ENCODE measurements at regions not wholly inside any gene's neighbourhood (a gene's known extent, or its start where the extent isn't known, plus 50 kb on each side); places are given as distances from the start of the nearest gene placed in this dataset.

GRCh38 chr2:157032017-157032416 lies 225.5 kb upstream of the GALNT5 start:
- Histone ChIP-seq H3K9me2 (replicated peaks; ENCODE audit: insufficient read depth, low read length) (no peaks in the 10 kb centered on the region), H3K9me3 (ENCODE audit: insufficient read depth, low read length) (no peaks in the 10 kb centered on the region), H3K4me2 (ENCODE audit: low read depth, low read length, poor library complexity, severe bottlenecking) (no peak overlapping the region), H3K27ac (ENCODE audit: low read depth, low read length) (no peak overlapping the region), H3K27me3 (ENCODE audit: low read length) (no peaks in the 10 kb centered on the region), H3K36me3 (ENCODE audit: low read length) (no peaks in the 10 kb centered on the region), H4K20me1 (ENCODE audit: low read depth, low read length) (no peaks in the 10 kb centered on the region), H3K79me2 (ENCODE audit: insufficient read depth, low read length) (no peaks in the 10 kb centered on the region), H3F3A (ENCODE audit: insufficient read depth) (no peaks in the 10 kb centered on the region), H2AFZ (ENCODE audit: low read depth, low read length, severe bottlenecking) (no peak overlapping the region), H3K4me3 (ENCODE audit: insufficient read depth, low read length, poor library complexity, severe bottlenecking) (no peak overlapping the region), H3K9ac (ENCODE audit: low read length) (no peak overlapping the region)
- no peak for TF ChIP-seq EZH2phosphoT487 (conservative IDR thresholded peaks at IDR 0.05; ENCODE audit: low read length)
- TF ChIP-seq, protein P1, sequence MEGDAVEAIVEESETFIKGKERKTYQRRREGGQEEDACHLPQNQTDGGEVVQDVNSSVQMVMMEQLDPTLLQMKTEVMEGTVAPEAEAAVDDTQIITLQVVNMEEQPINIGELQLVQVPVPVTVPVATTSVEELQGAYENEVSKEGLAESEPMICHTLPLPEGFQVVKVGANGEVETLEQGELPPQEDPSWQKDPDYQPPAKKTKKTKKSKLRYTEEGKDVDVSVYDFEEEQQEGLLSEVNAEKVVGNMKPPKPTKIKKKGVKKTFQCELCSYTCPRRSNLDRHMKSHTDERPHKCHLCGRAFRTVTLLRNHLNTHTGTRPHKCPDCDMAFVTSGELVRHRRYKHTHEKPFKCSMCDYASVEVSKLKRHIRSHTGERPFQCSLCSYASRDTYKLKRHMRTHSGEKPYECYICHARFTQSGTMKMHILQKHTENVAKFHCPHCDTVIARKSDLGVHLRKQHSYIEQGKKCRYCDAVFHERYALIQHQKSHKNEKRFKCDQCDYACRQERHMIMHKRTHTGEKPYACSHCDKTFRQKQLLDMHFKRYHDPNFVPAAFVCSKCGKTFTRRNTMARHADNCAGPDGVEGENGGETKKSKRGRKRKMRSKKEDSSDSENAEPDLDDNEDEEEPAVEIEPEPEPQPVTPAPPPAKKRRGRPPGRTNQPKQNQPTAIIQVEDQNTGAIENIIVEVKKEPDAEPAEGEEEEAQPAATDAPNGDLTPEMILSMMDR (IDR thresholded peaks at IDR 0.05; ENCODE audit: insufficient read depth, low read length, poor library complexity, severe bottlenecking) = no peak

DNA sequence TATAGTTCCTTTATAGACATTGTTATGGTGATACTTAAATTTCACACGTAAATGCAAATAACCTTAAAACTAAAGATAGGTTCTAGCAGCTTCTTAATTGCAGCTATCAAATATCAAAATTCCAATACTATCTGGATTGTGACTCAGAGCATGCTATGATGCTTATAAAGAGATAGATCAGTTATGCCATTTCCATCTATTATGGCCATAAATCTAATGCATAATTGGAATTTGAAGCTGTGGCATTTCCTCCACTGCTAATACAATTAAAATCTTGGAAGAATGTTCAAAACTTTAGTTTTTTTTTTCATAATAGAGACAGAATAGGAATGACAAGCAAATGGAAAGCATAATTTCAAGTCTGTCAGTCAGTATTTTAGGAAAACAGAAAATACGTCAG lies 220.8 kb upstream of the GALNT5 start:
- Histone ChIP-seq H3K9me3 (ENCODE audit: insufficient read depth, low read length) (no peaks in the 10 kb centered on the region), H3K9ac (ENCODE audit: low read length) (no peak overlapping the region), H3K36me3 (ENCODE audit: low read length) (no peaks in the 10 kb centered on the region), H3K27ac (ENCODE audit: low read depth, low read length) (no peak overlapping the region), H3F3A (ENCODE audit: insufficient read depth) (no peaks in the 10 kb centered on the region), H2AFZ (ENCODE audit: low read depth, low read length, severe bottlenecking) (no peak overlapping the region), H3K9me2 (replicated peaks; ENCODE audit: insufficient read depth, low read length) (no peaks in the 10 kb centered on the region), H3K4me2 (ENCODE audit: low read depth, low read length, poor library complexity, severe bottlenecking) (no peak overlapping the region), H3K4me3 (ENCODE audit: insufficient read depth, low read length, poor library complexity, severe bottlenecking) (no peak overlapping the region), H3K79me2 (ENCODE audit: insufficient read depth, low read length) (no peaks in the 10 kb centered on the region), H4K20me1 (ENCODE audit: low read depth, low read length) (no peaks in the 10 kb centered on the region), H3K27me3 (ENCODE audit: low read length) (no peaks in the 10 kb centered on the region)
- no peak for TF ChIP-seq EZH2phosphoT487 (conservative IDR thresholded peaks at IDR 0.05; ENCODE audit: low read length)
- TF ChIP-seq, protein P1 (IDR thresholded peaks at IDR 0.05; ENCODE audit: insufficient read depth, low read length, poor library complexity, severe bottlenecking) = no peak

GRCh38 chr2:157043786-157044185 lies 213.7 kb upstream of the GALNT5 start:
- H3K27me3 ChIP-seq (ENCODE audit: low read length) = no peaks in the 10 kb centered on the region
- H3K9me2 ChIP-seq (replicated peaks; ENCODE audit: insufficient read depth, low read length) = no peaks in the 10 kb centered on the region
- H3F3A ChIP-seq (ENCODE audit: insufficient read depth) = no peaks in the 10 kb centered on the region
- H3K4me2 ChIP-seq (ENCODE audit: low read depth, low read length, poor library complexity, severe bottlenecking) = no peak overlapping the region
- TF ChIP-seq EZH2phosphoT487 (conservative IDR thresholded peaks at IDR 0.05; ENCODE audit: low read length) = no peak
- H3K4me3 ChIP-seq (ENCODE audit: insufficient read depth, low read length, poor library complexity, severe bottlenecking) = no peak overlapping the region
- no peaks in the 10 kb centered on the region for H3K9me3 ChIP-seq (ENCODE audit: insufficient read depth, low read length)
- H3K9ac ChIP-seq (ENCODE audit: low read length) = no peak overlapping the region
- H3K27ac ChIP-seq (ENCODE audit: low read depth, low read length) = no peak overlapping the region
- H2AFZ ChIP-seq (ENCODE audit: low read depth, low read length, severe bottlenecking) = no peak overlapping the region
- no peaks in the 10 kb centered on the region for H4K20me1 ChIP-seq (ENCODE audit: low read depth, low read length)
- no peaks in the 10 kb centered on the region for H3K36me3 ChIP-seq (ENCODE audit: low read length)
- H3K79me2 ChIP-seq (ENCODE audit: insufficient read depth, low read length) = no peaks in the 10 kb centered on the region

DNA sequence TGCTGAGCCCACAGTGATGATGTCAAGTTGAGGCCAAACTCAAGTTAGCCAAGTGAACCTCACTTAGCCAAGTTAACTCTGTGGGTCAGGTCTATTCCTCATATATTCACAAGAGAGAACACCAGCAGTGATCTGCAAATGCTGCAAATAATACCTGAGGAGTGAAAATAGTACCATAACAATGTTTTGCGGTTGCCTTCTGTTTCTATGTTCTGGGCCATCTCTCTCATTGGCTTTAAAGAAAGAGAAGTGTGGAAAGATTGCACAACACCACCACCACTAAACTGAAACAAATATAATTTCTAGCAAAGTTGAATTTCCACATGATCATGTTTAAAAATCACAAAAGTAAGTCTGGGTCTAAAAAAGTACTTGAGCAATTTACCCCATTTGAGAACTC lies 211.1 kb upstream of the GALNT5 start:
- Histone ChIP-seq H3K9ac (ENCODE audit: low read length) (no peak overlapping the region), H4K20me1 (ENCODE audit: low read depth, low read length) (no peaks in the 10 kb centered on the region), H3K4me2 (ENCODE audit: low read depth, low read length, poor library complexity, severe bottlenecking) (no peak overlapping the region), H3K79me2 (ENCODE audit: insufficient read depth, low read length) (no peaks in the 10 kb centered on the region), H3K36me3 (ENCODE audit: low read length) (no peaks in the 10 kb centered on the region), H3K27me3 (ENCODE audit: low read length) (no peaks in the 10 kb centered on the region), H2AFZ (ENCODE audit: low read depth, low read length, severe bottlenecking) (no peak overlapping the region), H3K27ac (ENCODE audit: low read depth, low read length) (no peak overlapping the region), H3K9me2 (replicated peaks; ENCODE audit: insufficient read depth, low read length) (no peaks in the 10 kb centered on the region), H3K4me3 (ENCODE audit: insufficient read depth, low read length, poor library complexity, severe bottlenecking) (no peak overlapping the region), H3K9me3 (ENCODE audit: insufficient read depth, low read length) (no peaks in the 10 kb centered on the region), H3F3A (ENCODE audit: insufficient read depth) (no peaks in the 10 kb centered on the region)
- no peak for TF ChIP-seq EZH2phosphoT487 (conservative IDR thresholded peaks at IDR 0.05; ENCODE audit: low read length)
- TF ChIP-seq, protein P1 (IDR thresholded peaks at IDR 0.05; ENCODE audit: insufficient read depth, low read length, poor library complexity, severe bottlenecking) = no peak

Data from SU-DHL-6 (cell line).